ENCODE measurements at regions not wholly inside any gene's neighbourhood (a gene's known extent, or its start where the extent isn't known, plus 50 kb on each side); places are given as distances from the start of the nearest gene placed in this dataset.
"Not testable (repeated sequence)": the region's sequence is repeated elsewhere in the genome, so short reads cannot be mapped to it uniquely, and the experiment has no call there.

DNA sequence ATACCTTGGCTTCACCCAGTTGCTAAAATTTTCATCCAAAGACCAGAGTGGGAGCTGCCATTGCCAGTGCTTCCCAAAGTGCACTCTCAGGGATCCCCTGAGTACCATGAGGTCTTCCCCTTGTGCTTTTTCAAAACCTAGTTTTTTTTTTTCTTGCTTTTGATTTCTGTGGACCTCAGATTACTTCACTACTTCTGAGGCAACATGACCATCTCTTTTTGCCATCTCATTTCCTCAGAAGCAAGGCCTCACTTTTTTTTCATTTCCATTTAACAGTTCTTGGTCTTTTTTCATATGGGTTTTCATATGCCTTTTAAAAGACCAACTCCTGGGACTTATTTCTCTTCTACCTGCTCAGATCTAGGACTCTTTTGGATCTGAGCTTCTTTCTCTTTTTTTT is 64.1 kb upstream of the MMS22L start:
- H3K4me3 ChIP-seq (ENCODE audit: low read depth, low read length) = no peak overlapping the region
- TF ChIP-seq, protein P1, sequence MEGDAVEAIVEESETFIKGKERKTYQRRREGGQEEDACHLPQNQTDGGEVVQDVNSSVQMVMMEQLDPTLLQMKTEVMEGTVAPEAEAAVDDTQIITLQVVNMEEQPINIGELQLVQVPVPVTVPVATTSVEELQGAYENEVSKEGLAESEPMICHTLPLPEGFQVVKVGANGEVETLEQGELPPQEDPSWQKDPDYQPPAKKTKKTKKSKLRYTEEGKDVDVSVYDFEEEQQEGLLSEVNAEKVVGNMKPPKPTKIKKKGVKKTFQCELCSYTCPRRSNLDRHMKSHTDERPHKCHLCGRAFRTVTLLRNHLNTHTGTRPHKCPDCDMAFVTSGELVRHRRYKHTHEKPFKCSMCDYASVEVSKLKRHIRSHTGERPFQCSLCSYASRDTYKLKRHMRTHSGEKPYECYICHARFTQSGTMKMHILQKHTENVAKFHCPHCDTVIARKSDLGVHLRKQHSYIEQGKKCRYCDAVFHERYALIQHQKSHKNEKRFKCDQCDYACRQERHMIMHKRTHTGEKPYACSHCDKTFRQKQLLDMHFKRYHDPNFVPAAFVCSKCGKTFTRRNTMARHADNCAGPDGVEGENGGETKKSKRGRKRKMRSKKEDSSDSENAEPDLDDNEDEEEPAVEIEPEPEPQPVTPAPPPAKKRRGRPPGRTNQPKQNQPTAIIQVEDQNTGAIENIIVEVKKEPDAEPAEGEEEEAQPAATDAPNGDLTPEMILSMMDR (IDR thresholded peaks at IDR 0.05; ENCODE audit: low read depth, low read length) = no peak

DNA sequence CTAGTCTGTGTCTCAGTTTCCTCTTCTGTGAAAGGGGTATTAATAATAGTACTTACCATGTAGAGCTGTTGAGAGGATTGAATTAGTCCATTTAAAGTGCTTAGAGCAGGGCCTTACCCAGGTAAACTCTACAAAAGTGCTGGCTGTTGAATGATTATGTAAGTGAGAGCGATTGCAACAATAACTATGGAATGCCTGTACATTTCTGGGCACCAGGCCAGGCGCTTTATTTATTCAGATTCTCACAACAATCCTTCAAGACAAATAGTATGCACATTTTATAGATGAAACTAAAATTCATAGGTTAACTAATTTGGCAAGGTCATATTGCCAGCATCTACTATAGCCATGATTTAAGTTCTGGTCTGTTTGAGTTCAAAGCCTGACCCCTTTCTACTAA is 78.3 kb upstream of the MMS22L start:
- TF ChIP-seq, protein P1 (IDR thresholded peaks at IDR 0.05; ENCODE audit: low read depth, low read length) = no peak
- no peak overlapping the region for H3K4me3 ChIP-seq (ENCODE audit: low read depth, low read length)

DNA sequence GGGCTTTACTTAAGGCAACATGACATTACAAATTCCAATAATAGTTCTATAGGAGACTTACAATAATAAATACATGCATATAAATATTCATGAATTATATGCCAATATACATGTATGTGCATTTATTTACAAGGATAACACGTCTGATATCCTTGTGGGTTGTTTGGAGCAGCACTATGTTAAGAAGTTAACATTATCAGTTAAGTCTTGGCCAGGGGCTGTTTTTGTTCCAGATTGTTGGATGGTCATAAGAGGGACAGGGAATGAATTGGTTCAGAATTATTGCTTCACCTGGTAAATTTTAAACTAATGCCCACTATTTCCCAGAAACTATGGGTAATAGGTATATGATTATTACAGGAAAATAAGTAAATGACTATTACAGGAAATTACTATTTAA is 81.3 kb upstream of the MMS22L start:
- H3K4me3 ChIP-seq (ENCODE audit: low read depth, low read length) = no peak overlapping the region
- TF ChIP-seq, protein P1 (IDR thresholded peaks at IDR 0.05; ENCODE audit: low read depth, low read length) = no peak

DNA sequence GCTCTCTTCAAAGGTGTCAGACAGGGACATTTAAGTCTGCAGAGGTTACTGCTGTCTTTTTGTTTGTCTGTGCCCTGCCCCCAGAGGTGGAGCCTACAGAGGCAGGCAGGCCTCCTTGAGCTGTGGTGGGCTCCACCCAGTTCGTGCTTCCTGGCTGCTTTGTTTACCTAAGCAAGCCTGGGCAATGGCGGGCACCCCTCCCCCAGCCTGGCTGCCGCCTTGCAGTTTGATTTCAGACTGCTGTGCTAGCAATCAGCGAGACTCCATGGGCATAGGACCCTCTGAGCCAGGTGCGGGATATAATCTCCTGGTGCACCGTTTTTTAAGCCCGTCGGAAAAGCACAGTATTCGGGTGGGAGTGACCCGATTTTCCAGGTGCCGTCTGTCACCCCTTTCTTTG is 99.1 kb upstream of the MMS22L start:
- H3K4me3 ChIP-seq (ENCODE audit: low read depth, low read length) = not testable (repeated sequence)

DNA sequence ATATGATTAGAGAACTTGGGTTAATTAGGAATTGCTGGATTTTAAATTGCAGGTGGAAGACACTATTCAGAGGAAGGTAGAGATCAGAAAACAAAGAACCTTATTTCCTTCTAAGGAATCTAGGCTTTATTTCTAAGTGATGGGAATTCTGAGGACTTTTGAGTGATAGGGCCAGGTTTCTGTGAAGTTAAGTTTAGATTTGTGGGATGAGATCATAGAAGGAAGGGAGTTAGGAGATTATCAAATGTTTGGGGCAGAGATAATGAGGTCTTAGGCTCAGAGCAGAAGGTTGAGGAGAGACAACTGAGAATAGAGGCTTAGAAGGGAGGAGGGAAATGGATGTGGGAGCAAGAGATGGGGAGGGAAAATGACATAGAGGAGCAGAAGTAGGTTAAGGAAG is 109.7 kb upstream of the MMS22L start:
- TF ChIP-seq, protein P1 (IDR thresholded peaks at IDR 0.05; ENCODE audit: low read depth, low read length) = no peak

DNA sequence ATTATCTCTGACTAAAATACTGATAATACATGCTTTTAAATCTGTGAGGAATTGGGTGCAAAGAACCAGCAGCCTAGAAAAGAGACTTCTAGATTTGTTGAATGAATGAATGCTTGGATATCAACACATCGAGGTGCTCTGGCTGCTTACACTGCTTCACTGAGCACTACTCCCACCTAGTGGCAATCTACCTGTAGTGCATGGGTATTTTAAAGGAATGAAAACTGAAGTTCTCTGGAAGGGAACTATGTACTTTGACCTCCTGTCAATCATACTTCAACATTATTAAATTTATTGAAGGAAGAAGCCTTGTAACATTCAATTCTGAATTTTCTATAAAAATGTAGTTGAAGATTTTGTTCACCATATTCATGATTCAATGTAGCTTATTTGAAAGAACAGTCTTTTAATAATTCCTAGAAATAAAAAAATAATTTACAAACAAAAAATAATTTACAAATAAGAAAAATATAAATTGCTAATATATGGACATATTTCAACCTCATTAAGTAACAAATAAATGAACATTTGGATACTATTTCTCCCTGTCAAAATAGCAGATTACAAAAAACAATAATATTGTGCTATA is 111.2 kb upstream of the MMS22L start:
- TF ChIP-seq, protein P1 (IDR thresholded peaks at IDR 0.05; ENCODE audit: low read depth, low read length) = peak; percentile 85
- H3K4me3 ChIP-seq (ENCODE audit: low read depth, low read length) = no peak overlapping the region

More for the DNA sequence above, 109.7 kb upstream of the MMS22L start:
- H3K4me3 ChIP-seq (ENCODE audit: low read depth, low read length) = no peak overlapping the region

DNA sequence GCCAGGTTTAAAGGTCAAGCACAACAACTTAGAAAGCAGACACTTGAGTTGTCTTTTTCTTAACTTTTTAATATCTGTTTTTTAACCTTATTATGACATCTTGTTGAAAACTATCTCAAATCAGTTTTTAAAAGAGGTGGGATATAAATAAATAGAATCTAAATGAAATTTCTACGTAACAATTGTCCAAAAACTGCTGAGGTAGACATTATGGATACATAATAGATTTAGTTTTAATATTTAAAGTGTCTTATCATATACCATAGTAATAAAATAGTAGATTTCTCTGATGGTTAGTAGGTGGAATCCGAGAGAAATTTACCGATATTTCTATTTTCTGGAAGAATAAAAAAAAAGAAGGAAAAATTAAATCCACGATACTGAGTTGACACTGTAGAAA is 113.9 kb upstream of the MMS22L start:
- TF ChIP-seq, protein P1 (IDR thresholded peaks at IDR 0.05; ENCODE audit: low read depth, low read length) = no peak
- no peak overlapping the region for H3K4me3 ChIP-seq (ENCODE audit: low read depth, low read length)

DNA sequence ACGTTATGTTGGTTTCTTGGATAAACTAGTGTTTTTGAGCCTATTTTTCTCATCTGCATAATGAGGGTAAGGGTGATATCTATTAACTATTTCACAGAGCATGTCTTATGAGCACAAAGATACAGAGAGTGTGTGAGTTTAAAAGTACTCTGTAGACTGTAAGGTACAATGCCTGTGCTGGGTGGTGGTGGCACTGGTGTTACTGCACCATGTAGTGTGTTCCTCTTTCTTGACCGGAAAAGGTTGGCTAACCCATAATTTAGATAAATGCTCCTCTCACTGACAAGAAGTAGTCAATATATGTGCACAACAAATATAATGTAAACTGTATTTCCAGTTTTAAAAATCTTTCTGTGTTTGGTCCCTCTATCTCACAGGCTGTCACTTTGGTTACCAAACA is 116.2 kb upstream of the MMS22L start:
- H3K4me3 ChIP-seq (ENCODE audit: low read depth, low read length) = no peak overlapping the region
- TF ChIP-seq, protein P1 (IDR thresholded peaks at IDR 0.05; ENCODE audit: low read depth, low read length) = no peak

Measured in WI38 (cell line).